GM18873 (cell line): ENCODE measurements at regions not wholly inside any gene's neighbourhood (a gene's known extent, or its start where the extent isn't known, plus 50 kb on each side); places are given as distances from the start of the nearest gene placed in this dataset.
"Not testable (repeated sequence)": the region's sequence is repeated elsewhere in the genome, so short reads cannot be mapped to it uniquely, and the experiment has no call there.

Source experiments
- ATAC-seq: cut with Tn5 transposase; IDR thresholded peaks from one replicate; pipeline ENCODE4 v1.9.1; 2021; ENCODE audit warnings: mild to moderate bottlenecking, moderate library complexity, moderate number of reproducible peaks; ENCODE audit not compliant: unreplicated experiment, low FRiP score

- ATAC-seq = not testable (repeated sequence)
Observed at GRCh38 chr20:7803411-7804151, 136.7 kb downstream of the HAO1 start.

- ATAC-seq = no peak
Observed at GRCh38 chr20:7806831-7807230, 133.4 kb downstream of the HAO1 start.

GRCh38 chr20:7817286-7817685 lies 123.0 kb downstream of the HAO1 start:
- ATAC-seq = no peak

GRCh38 chr20:7818477-7818876 lies 121.8 kb downstream of the HAO1 start:
- no peak for ATAC-seq

GRCh38 chr20:7820897-7821296 lies 119.4 kb downstream of the HAO1 start:
- ATAC-seq = no peak

GRCh38 chr20:7822772-7823171 lies 117.5 kb downstream of the HAO1 start:
- no peak for ATAC-seq

- ATAC-seq = no peak
Observed at GRCh38 chr20:7828437-7828836, 111.8 kb downstream of the HAO1 start.

- ATAC-seq = no peak
Observed at GRCh38 chr20:7829031-7829430, 111.2 kb downstream of the HAO1 start.

GRCh38 chr20:7829776-7830175 lies 110.5 kb downstream of the HAO1 start:
- ATAC-seq = no peak
